Neural progenitor cell (in vitro differentiated cells): ENCODE measurements at regions not wholly inside any gene's neighbourhood (a gene's known extent, or its start where the extent isn't known, plus 50 kb on each side); places are given as distances from the start of the nearest gene placed in this dataset.

Experiments used
- DNase-seq: peaks from one replicate; pipeline ENCODE4 v3.0.0-alpha.2; 2016; ENCODE audit warnings: low spot score
- H2AFZ ChIP-seq: fragments of 200-600 bp; sonication (generic); replicated peaks from 2 replicates; pipeline ENCODE4 v1.6.1; 2016; ENCODE audit warnings: antibody characterized with exemption
- H3F3A ChIP-seq: fragments of 200-600 bp; sonication (generic); 2 replicates; pipeline ENCODE4 v1.6.1; 2016; ENCODE audit warnings: antibody characterized with exemption, low read depth
- H3K27ac ChIP-seq: fragments of 200-600 bp; sonication (generic); 2 replicates; pipeline ENCODE4 v1.5.1; 2016; ENCODE audit warnings: mild to moderate bottlenecking
- H3K27me3 ChIP-seq: fragments of 200-600 bp; sonication (generic); 2 replicates; pipeline ENCODE4 v1.6.1; 2016; ENCODE audit warnings: mild to moderate bottlenecking, moderate library complexity
- H3K36me3 ChIP-seq: fragments of 200-600 bp; sonication (generic); 2 replicates; pipeline ENCODE4 v1.5.1; 2016
- H3K4me1 ChIP-seq: fragments of 200-600 bp; sonication (generic); 2 replicates; pipeline ENCODE4 v1.6.1; 2016; ENCODE audit warnings: mixed run types
- H3K4me2 ChIP-seq: fragments of 200-600 bp; sonication (generic); 2 replicates; pipeline ENCODE4 v1.6.1; 2016
- H3K4me3 ChIP-seq: fragments of 200-600 bp; sonication (generic); 2 replicates; pipeline ENCODE4 v1.5.1; 2016
- H3K79me2 ChIP-seq: fragments of 200-600 bp; sonication (generic); 2 replicates; pipeline ENCODE4 v1.6.1; 2016; ENCODE audit warnings: low read depth
- H3K9ac ChIP-seq: fragments of 200-600 bp; sonication (generic); 2 replicates; pipeline ENCODE4 v1.6.1; 2016
- H3K9me3 ChIP-seq: fragments of 200-600 bp; sonication (generic); 2 replicates; pipeline ENCODE4 v1.5.1; 2016; ENCODE audit warnings: low read depth
- H4K20me1 ChIP-seq: fragments of 200-600 bp; sonication (generic); 2 replicates; pipeline ENCODE4 v1.6.1; 2016; ENCODE audit warnings: low read depth
- H3K27ac Mint-ChIP-seq: 3 replicates; pipeline ENCODE4 v1.8.0; 2021; ENCODE audit warnings: mixed read lengths
- H3K27me3 Mint-ChIP-seq: 2 replicates; pipeline ENCODE4 v1.8.0; 2022; ENCODE audit warnings: low read depth, mild to moderate bottlenecking, inconsistent platforms, moderate library complexity, mixed read lengths; ENCODE audit not compliant: insufficient read depth
- H3K36me3 Mint-ChIP-seq: 3 replicates; pipeline ENCODE4 v1.8.0; 2021; ENCODE audit warnings: mixed read lengths
- H3K4me1 Mint-ChIP-seq: 3 replicates; pipeline ENCODE4 v1.8.0; 2021; ENCODE audit warnings: mixed read lengths
- H3K4me3 Mint-ChIP-seq: 3 replicates; pipeline ENCODE4 v1.8.0; 2021; ENCODE audit warnings: mild to moderate bottlenecking, moderate library complexity, mixed read lengths
- H3K9me3 Mint-ChIP-seq: 3 replicates; pipeline ENCODE4 v1.8.0; 2020; ENCODE audit warnings: mixed read lengths
- CTCF ChIP-seq: fragments of 200-600 bp; sonication (generic); IDR thresholded peaks from 2 replicates; pipeline ENCODE4 v1.5.1; 2017; ENCODE audit warnings: antibody characterized with exemption, mild to moderate bottlenecking
- EZH2 ChIP-seq: fragments of 200-600 bp; sonication (generic); IDR thresholded peaks from 2 replicates; pipeline ENCODE4 v1.6.1; 2017; ENCODE audit warnings: antibody characterized with exemption, mild to moderate bottlenecking, moderate library complexity
- EZH2phosphoT487 ChIP-seq: fragments of 200-600 bp; sonication (generic); IDR thresholded peaks from 2 replicates; pipeline ENCODE4 v1.6.1; 2017; ENCODE audit warnings: antibody characterized with exemption

- H3F3A ChIP-seq = peaks cover 8% of the 10 kb centered on the region
- H3K4me3 Mint-ChIP-seq = no peak overlapping the region
- no peak for TF ChIP-seq EZH2phosphoT487
- TF ChIP-seq CTCF = no peak
- no peak for TF ChIP-seq EZH2
- no peak overlapping the region for H2AFZ ChIP-seq
- H3K4me3 ChIP-seq = no peak overlapping the region
- peaks cover 16% of the 10 kb centered on the region for H3K4me1 Mint-ChIP-seq
- H3K27ac ChIP-seq = no peak overlapping the region
- H3K4me2 ChIP-seq = no peak overlapping the region
- no peaks in the 10 kb centered on the region for H4K20me1 ChIP-seq
- no peaks in the 10 kb centered on the region for H3K27me3 ChIP-seq
- DNase-seq = no peak
- no peaks in the 10 kb centered on the region for H3K79me2 ChIP-seq
- H3K36me3 ChIP-seq = no peaks in the 10 kb centered on the region
- peaks cover 14% of the 10 kb centered on the region for H3K4me1 ChIP-seq
- no peak overlapping the region for H3K27ac Mint-ChIP-seq
- H3K36me3 Mint-ChIP-seq = peaks cover 2% of the 10 kb centered on the region
- H3K9me3 Mint-ChIP-seq = peaks cover 9% of the 10 kb centered on the region
- no peaks in the 10 kb centered on the region for H3K9me3 ChIP-seq
- H3K9ac ChIP-seq = no peak overlapping the region
- peaks cover 4% of the 10 kb centered on the region for H3K27me3 Mint-ChIP-seq
Measured at GRCh38 chr13:62131604-62132003, 716.0 kb upstream of the PCDH20 start.

GRCh38 chr13:62130062-62130970 is 714.7 kb upstream of the PCDH20 start:
- H3K9me3 Mint-ChIP-seq = peaks cover 9% of the 10 kb centered on the region
- H3K9ac ChIP-seq = no peak overlapping the region

GRCh38 chr13:62129000-62129551 is 713.4 kb upstream of the PCDH20 start:
- Histone ChIP-seq H3F3A (peaks cover 8% of the 10 kb centered on the region), H3K27ac (no peak overlapping the region), H3K4me3 (no peak overlapping the region), H3K9ac (no peak overlapping the region), H3K4me1 (peaks cover 14% of the 10 kb centered on the region), H3K27me3 (no peaks in the 10 kb centered on the region), H3K9me3 (no peaks in the 10 kb centered on the region), H3K4me2 (peak overlapping the region; percentile 34), H4K20me1 (no peaks in the 10 kb centered on the region), H2AFZ (no peak overlapping the region), H3K79me2 (no peaks in the 10 kb centered on the region), H3K36me3 (no peaks in the 10 kb centered on the region)
- H3K36me3 Mint-ChIP-seq = peaks cover 2% of the 10 kb centered on the region
- H3K4me1 Mint-ChIP-seq = peaks cover 16% of the 10 kb centered on the region
- TF ChIP-seq EZH2phosphoT487 = no peak
- TF ChIP-seq CTCF = no peak
- no peak for TF ChIP-seq EZH2
- peaks cover 9% of the 10 kb centered on the region for H3K9me3 Mint-ChIP-seq
- no peak overlapping the region for H3K4me3 Mint-ChIP-seq
- no peak for DNase-seq
- no peak overlapping the region for H3K27ac Mint-ChIP-seq
- peaks cover 4% of the 10 kb centered on the region for H3K27me3 Mint-ChIP-seq

More at GRCh38 chr13:62130062-62130970, 714.7 kb upstream of the PCDH20 start:
- H3F3A ChIP-seq = peaks cover 8% of the 10 kb centered on the region
- Mint-ChIP-seq H3K4me1 (peaks cover 16% of the 10 kb centered on the region), H3K27me3 (peaks cover 4% of the 10 kb centered on the region), H3K27ac (no peak overlapping the region), H3K36me3 (peaks cover 2% of the 10 kb centered on the region), H3K4me3 (no peak overlapping the region)
- H3K27me3 ChIP-seq = no peaks in the 10 kb centered on the region
- no peaks in the 10 kb centered on the region for H3K36me3 ChIP-seq
- peak overlapping the region; percentile 68 for H3K27ac ChIP-seq
- no peak overlapping the region for H2AFZ ChIP-seq
- H3K4me2 ChIP-seq = peak overlapping the region; percentile 34
- peaks cover 14% of the 10 kb centered on the region for H3K4me1 ChIP-seq
- no peak overlapping the region for H3K4me3 ChIP-seq
- DNase-seq = peak; percentile 29
- TF ChIP-seq CTCF = no peak
- TF ChIP-seq EZH2 = no peak
- no peak for TF ChIP-seq EZH2phosphoT487
- H3K79me2 ChIP-seq = no peaks in the 10 kb centered on the region
- no peaks in the 10 kb centered on the region for H4K20me1 ChIP-seq
- no peaks in the 10 kb centered on the region for H3K9me3 ChIP-seq
